NB4 (cell line): ENCODE measurements at regions not wholly inside any gene's neighbourhood (a gene's known extent, or its start where the extent isn't known, plus 50 kb on each side); places are given as distances from the start of the nearest gene placed in this dataset.

Experiments used
- MYC ChIP-seq: IDR thresholded peaks from 2 replicates; pipeline ENCODE4 v1.6.1; 2011; ENCODE audit warnings: low read depth, low read length
- POLR2A ChIP-seq: IDR thresholded peaks from 2 replicates; pipeline ENCODE4 v1.6.1; 2011; ENCODE audit warnings: mild to moderate bottlenecking; ENCODE audit not compliant: insufficient read length; ENCODE audit errors: extremely low read depth
- TF ChIP-seq, protein P1 (sequence below): IDR thresholded peaks from one replicate; pipeline ENCODE4 v1.5.1; 2012; ENCODE audit warnings: low read depth, low read length

DNA sequence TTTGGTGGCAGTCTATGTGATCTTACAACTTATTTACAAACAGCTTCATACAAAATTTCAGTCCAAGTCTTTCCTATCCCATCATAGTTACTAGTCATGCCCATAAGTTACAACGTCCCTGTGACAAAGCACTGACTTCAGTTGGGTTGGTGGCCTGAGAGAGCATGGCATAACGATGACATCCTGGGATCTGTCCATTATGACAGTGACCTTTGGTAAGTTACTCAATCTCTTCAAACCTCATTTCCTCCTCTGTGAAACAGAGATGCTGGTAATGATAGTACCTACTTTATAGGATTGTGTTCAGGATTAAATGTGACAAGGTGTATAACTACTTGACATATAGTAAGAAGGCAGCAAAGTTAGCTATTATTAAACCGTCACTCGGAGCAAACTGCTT lies 55.4 kb upstream of the ATP5MC3 start:
- TF ChIP-seq, protein P1, sequence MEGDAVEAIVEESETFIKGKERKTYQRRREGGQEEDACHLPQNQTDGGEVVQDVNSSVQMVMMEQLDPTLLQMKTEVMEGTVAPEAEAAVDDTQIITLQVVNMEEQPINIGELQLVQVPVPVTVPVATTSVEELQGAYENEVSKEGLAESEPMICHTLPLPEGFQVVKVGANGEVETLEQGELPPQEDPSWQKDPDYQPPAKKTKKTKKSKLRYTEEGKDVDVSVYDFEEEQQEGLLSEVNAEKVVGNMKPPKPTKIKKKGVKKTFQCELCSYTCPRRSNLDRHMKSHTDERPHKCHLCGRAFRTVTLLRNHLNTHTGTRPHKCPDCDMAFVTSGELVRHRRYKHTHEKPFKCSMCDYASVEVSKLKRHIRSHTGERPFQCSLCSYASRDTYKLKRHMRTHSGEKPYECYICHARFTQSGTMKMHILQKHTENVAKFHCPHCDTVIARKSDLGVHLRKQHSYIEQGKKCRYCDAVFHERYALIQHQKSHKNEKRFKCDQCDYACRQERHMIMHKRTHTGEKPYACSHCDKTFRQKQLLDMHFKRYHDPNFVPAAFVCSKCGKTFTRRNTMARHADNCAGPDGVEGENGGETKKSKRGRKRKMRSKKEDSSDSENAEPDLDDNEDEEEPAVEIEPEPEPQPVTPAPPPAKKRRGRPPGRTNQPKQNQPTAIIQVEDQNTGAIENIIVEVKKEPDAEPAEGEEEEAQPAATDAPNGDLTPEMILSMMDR, result no peak
- no peak for TF ChIP-seq MYC
- no peak for TF ChIP-seq POLR2A
